Gastroesophageal sphincter (tissue), 4 donors: ENCODE measurements at regions not wholly inside any gene's neighbourhood (a gene's known extent, or its start where the extent isn't known, plus 50 kb on each side); places are given as distances from the start of the nearest gene placed in this dataset.
A peak's percentile ranks its signal among the peaks of the same experiment; 100 is the strongest.
"Not testable (repeated sequence)": the region's sequence is repeated elsewhere in the genome, so short reads cannot be mapped to it uniquely, and the experiment has no call there.

Experiments
- ATAC-seq: fragments of 150-250 bp; one replicate; pipeline ENCODE4 v1.9.1; 2016; ENCODE audit warnings: mild to moderate bottlenecking, moderate library complexity
- H3K27ac ChIP-seq, 4 donors: fragments of 200-600 bp; sonication (generic) in 3 of 4; 1 replicate in 3 of 4; 2 replicates in 1 of 4; pipeline ENCODE4 v1.5.1; 2016 to 2019
- H3K27me3 ChIP-seq: fragments of 200-600 bp; sonication (generic); one replicate; pipeline ENCODE4 v1.5.1; 2019
- H3K36me3 ChIP-seq, 2 donors: fragments of 200-600 bp; sonication (generic); one replicate each; pipeline ENCODE4 v1.5.1; 2019; ENCODE audit warnings: control low read depth in 1 of 2
- H3K4me1 ChIP-seq, 3 donors: fragments of 200-600 bp; sonication (generic); 1 replicate in 2 of 3; 2 replicates in 1 of 3; pipeline ENCODE4 v1.5.1; 2016 to 2019; ENCODE audit warnings: control low read depth in 2 of 3
- H3K4me3 ChIP-seq, 2 donors: fragments of 200-600 bp; sonication (generic); one replicate each; pipeline ENCODE4 v1.5.1; 2019; ENCODE audit warnings: mild to moderate bottlenecking in 1 of 2, moderate library complexity in 1 of 2
- H3K9me3 ChIP-seq, 3 donors: fragments of 200-600 bp; sonication (generic); one replicate each; pipeline ENCODE4 v1.5.1; 2017 to 2019; ENCODE audit warnings: control low read depth in 2 of 3
- CTCF ChIP-seq, 4 experiments: fragments of 200-600 bp in 2 of 4; fragments of 450-650 bp in 2 of 4; sonication (generic) in 1 of 4; IDR thresholded peaks; one replicate each; pipeline ENCODE4 v1.5.1; 2017 to 2019; ENCODE audit warnings: antibody characterized with exemption in 4 of 4, mild to moderate bottlenecking in 2 of 4, moderate library complexity in 2 of 4
- WGBS, 2 donors: methylation state at CpG; one replicate each; pipeline ENCODE4 v1.1.5; 2018; ENCODE audit warnings: low coverage in 1 of 2; 5-methylcytosine and 5-hydroxymethylcytosine counted together

GRCh38 chr1:146487155-146487554, 258.3 kb upstream of the NOTCH2NLA start:
- not testable (repeated sequence) for H3K9me3 ChIP-seq, H3K36me3 ChIP-seq, H3K4me1 ChIP-seq, ATAC-seq, H3K27me3 ChIP-seq
- WGBS, 2 donors, result no CpG with 5 or more reads among the region's 24 CpGs
- Histone ChIP-seq H3K4me3 (peak overlapping the region; percentile 49 to 52), H3K27ac (peak overlapping the region; percentile 45 to 84 (median 81))

- not testable (repeated sequence) for H3K9me3 ChIP-seq, H3K4me1 ChIP-seq, H3K27me3 ChIP-seq, H3K36me3 ChIP-seq
- WGBS, 2 donors, result no CpG with 5 or more reads among the region's 35 CpGs
- Histone ChIP-seq H3K27ac (peak overlapping the region; percentile 45 to 84 (median 81)), H3K4me3 (peak overlapping the region; percentile 49 to 52)
- peak; percentile 88 for ATAC-seq
- peak in 1 of 4 experiments; percentile 20 for TF ChIP-seq CTCF (IDR thresholded peaks at IDR 0.05)
Measured at GRCh38 chr1:146486300-146487014, 257.6 kb upstream of the NOTCH2NLA start.

DNA sequence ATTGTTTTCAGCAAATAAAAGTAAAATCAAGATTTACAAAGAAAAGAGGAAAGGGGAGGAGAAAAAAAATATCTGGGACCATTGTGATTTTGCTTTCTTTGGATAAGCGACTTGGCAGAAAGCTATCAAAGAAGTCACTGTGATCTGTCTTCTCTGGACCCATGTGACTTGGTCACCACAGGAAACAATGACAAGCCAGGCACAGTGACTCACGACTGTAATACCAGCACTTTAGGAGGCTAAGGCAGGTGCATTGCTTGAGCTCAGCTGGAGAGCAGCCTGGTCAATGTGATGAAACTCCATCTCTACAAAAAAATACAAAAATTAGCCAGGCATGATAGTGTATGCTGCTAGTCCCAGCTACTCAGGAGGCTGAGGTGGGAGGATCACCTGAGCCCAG, 255.4 kb upstream of the NOTCH2NLA start:
- not testable (repeated sequence) for H3K4me1 ChIP-seq, H3K27ac ChIP-seq, H3K4me3 ChIP-seq, H3K36me3 ChIP-seq, ATAC-seq, H3K27me3 ChIP-seq, H3K9me3 ChIP-seq
- WGBS, 2 donors, result 80% methylated on average over 1 of the region's 2 CpGs; no CpG with 5 or more reads in 1 of the 2 donors

- not testable (repeated sequence) for H3K27ac ChIP-seq, H3K4me1 ChIP-seq, ATAC-seq, H3K36me3 ChIP-seq, H3K27me3 ChIP-seq, H3K9me3 ChIP-seq, H3K4me3 ChIP-seq
- no CpG with 5 or more reads among the region's 2 CpGs for WGBS, 2 donors
Measured at GRCh38 chr1:146479188-146479587, 250.4 kb upstream of the NOTCH2NLA start.

DNA sequence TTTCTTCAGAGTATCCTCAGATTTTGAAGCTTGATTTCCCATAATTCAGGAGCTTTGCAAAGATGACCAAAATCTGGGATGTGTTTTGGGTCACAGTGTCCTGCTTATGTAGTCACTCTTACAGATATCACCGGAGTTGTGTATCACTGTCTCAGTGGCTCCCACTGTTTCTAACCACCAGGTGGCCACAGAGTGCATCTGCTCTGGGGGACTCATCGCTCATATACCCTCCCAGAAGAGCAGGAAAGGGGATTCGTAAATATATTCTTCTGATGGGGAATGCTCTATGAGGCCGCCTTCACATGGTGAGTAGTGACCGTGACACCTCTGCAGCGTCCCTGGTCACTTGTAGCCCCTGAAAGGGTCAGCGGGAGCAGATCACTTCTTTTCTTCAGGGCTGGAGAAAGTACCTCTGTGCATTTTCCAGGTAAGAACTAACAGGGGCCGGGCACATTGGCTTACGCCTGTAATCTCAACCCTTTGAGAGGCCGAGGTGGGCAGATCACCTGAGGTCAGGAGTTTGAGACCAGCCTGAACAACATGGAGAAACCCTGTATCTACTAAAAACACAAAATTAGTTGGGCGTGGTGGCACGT, 249.4 kb upstream of the NOTCH2NLA start:
- H3K4me3 ChIP-seq, H3K9me3 ChIP-seq, ATAC-seq, H3K36me3 ChIP-seq, H3K4me1 ChIP-seq, H3K27ac ChIP-seq, H3K27me3 ChIP-seq: not testable (repeated sequence)
- 24 to 58% methylated on average over 3 to 6 of the region's 12 CpGs for WGBS, 2 donors
- peak; percentile 15 to 56 (median 34) for TF ChIP-seq CTCF (IDR thresholded peaks at IDR 0.05)

GRCh38 chr1:146475086-146475485, 246.3 kb upstream of the NOTCH2NLA start:
- H3K4me1 ChIP-seq, H3K27me3 ChIP-seq, H3K4me3 ChIP-seq, H3K9me3 ChIP-seq, H3K36me3 ChIP-seq, ATAC-seq, H3K27ac ChIP-seq: not testable (repeated sequence)
- WGBS, 2 donors, result 20 to 74% methylated on average over 1 to 4 of the region's 4 CpGs

- not testable (repeated sequence) for H3K27ac ChIP-seq, H3K4me1 ChIP-seq, H3K9me3 ChIP-seq, H3K4me3 ChIP-seq, H3K36me3 ChIP-seq, ATAC-seq, H3K27me3 ChIP-seq
- WGBS, 2 donors, result 86 to 90% methylated on average over 3 to 6 of the region's 6 CpGs
Measured at GRCh38 chr1:146474216-146474615, 245.4 kb upstream of the NOTCH2NLA start.
